Stomach (tissue), 8 donors: ENCODE measurements at regions not wholly inside any gene's neighbourhood (a gene's known extent, or its start where the extent isn't known, plus 50 kb on each side); places are given as distances from the start of the nearest gene placed in this dataset.

Experiments used
- DNase-seq, 2 donors: peaks; one replicate each; pipeline versions ENCODE4 v3.0.0 to v3.0.0-alpha.2; 2013 to 2019
- H3K27ac ChIP-seq, 5 donors: fragments of 200-600 bp in 4 of 5; sonication (generic) in 4 of 5; one replicate each; pipeline ENCODE4 v1.5.1; 2013 to 2019; ENCODE audit warnings: mild to moderate bottlenecking in 1 of 5, moderate library complexity in 1 of 5
- H3K27me3 ChIP-seq, 3 donors: fragments of 200-600 bp; sonication (generic); one replicate each; pipeline ENCODE4 v1.5.1; 2017 to 2019; ENCODE audit warnings: mixed run types in 1 of 3
- H3K36me3 ChIP-seq, 4 donors: fragments of 200-600 bp; sonication (generic); 1 replicate in 3 of 4; 2 replicates in 1 of 4; pipeline ENCODE4 v1.5.1; 2016 to 2019
- H3K4me1 ChIP-seq, 4 donors: fragments of 200-600 bp; sonication (generic); one replicate each; pipeline ENCODE4 v1.5.1; 2016 to 2019
- H3K4me3 ChIP-seq, 4 donors: fragments of 200-600 bp; sonication (generic) in 3 of 4; one replicate each; pipeline ENCODE4 v1.5.1; 2016 to 2019; ENCODE audit warnings: mild to moderate bottlenecking in 1 of 4
- H3K9me3 ChIP-seq, 4 donors: fragments of 200-600 bp; sonication (generic); one replicate each; pipeline ENCODE4 v1.5.1; 2016 to 2019
- EP300 ChIP-seq: sonication (generic); formaldehyde crosslinking; IDR thresholded peaks from one replicate; pipeline ENCODE4 v1.6.1; 2017; ENCODE audit warnings: antibody characterized with exemption
- POLR2A ChIP-seq, 4 donors: fragments of 450-650 bp; IDR thresholded peaks; one replicate each; pipeline ENCODE4 v1.6.1; 2016; ENCODE audit warnings: antibody characterized with exemption in 4 of 4, control low read depth in 2 of 4, mild to moderate bottlenecking in 1 of 4, moderate library complexity in 1 of 4
- POLR2AphosphoS5 ChIP-seq, 3 donors: sonication (generic); formaldehyde crosslinking; IDR thresholded peaks; one replicate each; pipeline ENCODE4 v1.6.1; 2016; ENCODE audit warnings: antibody characterized with exemption in 3 of 3
- WGBS, 5 donors: extraction: QIAGEN DNeasy Blood & Tissue Kit in 3 of 5; methylation state at CpG; one replicate each; pipeline versions ENCODE4 v1.1.5 to v1.1.7; 2013 to 2018; 5-methylcytosine and 5-hydroxymethylcytosine counted together
- intact Hi-C: fragments of 100-400 bp; cut with DNase I; formaldehyde crosslinking; loops from one replicate; pipeline ENCODE4 v1.15.1; 2023; ENCODE audit warnings: low total_unique reads
- TF ChIP-seq, protein P1 (sequence below), 7 experiments: fragments of 450-650 bp in 4 of 7; fragments of 200-600 bp in 3 of 7; sonication (generic) in 3 of 7; IDR thresholded peaks; one replicate each; pipeline ENCODE4 v1.5.1; 2016 to 2019; ENCODE audit warnings: antibody characterized with exemption in 7 of 7, control low read depth in 2 of 7, mild to moderate bottlenecking in 1 of 7
- donor health status: healthy with polysubstance abuse.
- donor health status: Bipolar disorder and iron deficiency.
- donor health status: healthy.

DNA sequence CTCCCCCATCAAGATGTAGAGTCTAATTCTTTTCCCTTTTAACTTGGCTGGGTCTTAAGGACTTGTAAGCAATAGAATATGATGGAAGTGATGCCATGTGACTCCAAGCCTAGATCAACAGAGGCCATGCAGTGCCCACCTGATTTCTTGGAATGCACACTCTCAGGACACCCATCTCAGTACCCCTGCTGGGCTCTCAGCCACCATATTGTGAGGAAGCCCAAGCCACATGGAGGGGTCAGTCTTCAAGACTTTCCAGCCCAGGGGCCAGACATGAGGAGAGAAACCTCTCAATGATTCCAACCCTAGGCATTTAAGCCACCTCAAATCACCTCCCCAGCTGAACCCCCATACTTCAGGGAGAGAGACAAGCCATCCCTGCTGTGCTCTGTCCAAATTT, 62.2 kb upstream of the CARD11 start:
- Histone ChIP-seq H3K36me3 (no peaks in the 10 kb centered on the region), H3K27ac (no peak overlapping the region), H3K4me3 (no peak overlapping the region), H3K4me1 (no peaks in the 10 kb centered on the region), H3K9me3 (peaks cover 0 to 12% (median 6%) of the 10 kb centered on the region in 4 donors), H3K27me3 (peaks cover 0 to 5% (median 0%) of the 10 kb centered on the region in 3 donors)
- no peak for DNase-seq
- TF ChIP-seq POLR2A (IDR thresholded peaks at IDR 0.05): no peak
- TF ChIP-seq EP300: no peak
- intact Hi-C loops: no loop called here

DNA sequence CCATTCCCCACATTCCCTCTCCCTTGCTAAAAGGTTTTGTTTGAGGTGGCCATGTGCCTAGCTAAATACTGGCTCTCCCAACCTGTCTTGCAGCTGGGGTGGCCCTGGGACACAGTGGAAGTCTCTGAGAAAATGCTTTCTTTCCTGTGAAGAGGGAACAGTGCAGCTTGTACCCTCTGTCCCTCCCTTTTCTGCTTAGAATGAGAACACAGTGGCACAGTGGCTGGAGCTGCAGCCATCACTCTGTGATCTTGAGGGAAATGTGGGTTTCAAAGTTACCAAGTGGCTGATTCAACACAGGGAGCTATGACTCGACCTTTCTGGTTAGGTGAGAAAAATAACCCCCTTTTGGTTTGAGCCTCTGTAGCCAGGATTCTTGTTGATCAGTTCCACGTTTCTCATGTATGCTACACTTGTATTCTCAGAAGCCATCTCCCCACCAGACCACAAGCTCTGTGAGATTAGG, 62.7 kb upstream of the CARD11 start:
- DNase-seq: peak in 1 of 2 donors; percentile 46
- intact Hi-C loops: no loop called here
- H3K9me3 ChIP-seq: peaks cover 0 to 12% (median 6%) of the 10 kb centered on the region in 4 donors

DNA sequence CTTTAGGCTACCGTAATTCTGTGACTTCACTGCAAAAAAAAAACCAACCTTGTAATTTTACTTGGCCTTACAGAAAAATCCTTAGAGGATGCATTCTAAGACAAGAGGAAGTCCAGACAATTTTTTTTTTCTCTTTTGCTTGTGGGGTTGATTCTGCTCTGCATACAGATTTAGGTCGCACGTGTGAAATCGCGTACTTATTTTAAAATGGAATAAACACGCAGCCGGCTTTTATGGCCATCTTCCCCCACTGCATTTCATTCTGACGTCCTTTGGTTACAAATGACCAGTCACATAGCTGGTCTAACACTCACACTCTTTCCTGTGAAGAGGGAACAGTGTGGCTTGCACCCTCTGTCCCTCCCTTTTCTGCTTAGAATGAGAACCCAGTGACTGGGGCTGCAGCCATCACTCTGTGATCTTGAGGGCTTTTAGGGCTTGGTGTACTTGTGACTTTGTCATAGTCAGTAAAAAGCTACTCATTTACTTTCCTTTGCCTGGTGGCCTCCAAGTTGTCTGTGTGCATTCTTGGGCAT, 63.6 kb upstream of the CARD11 start:
- intact Hi-C loops: no loop called here
- Histone ChIP-seq H3K9me3 (peaks cover 0 to 12% (median 6%) of the 10 kb centered on the region in 4 donors), H3K27me3 (peaks cover 0 to 5% (median 0%) of the 10 kb centered on the region in 3 donors), H3K27ac (no peak overlapping the region), H3K36me3 (no peaks in the 10 kb centered on the region), H3K4me1 (no peaks in the 10 kb centered on the region), H3K4me3 (no peak overlapping the region)
- TF ChIP-seq, protein P1, sequence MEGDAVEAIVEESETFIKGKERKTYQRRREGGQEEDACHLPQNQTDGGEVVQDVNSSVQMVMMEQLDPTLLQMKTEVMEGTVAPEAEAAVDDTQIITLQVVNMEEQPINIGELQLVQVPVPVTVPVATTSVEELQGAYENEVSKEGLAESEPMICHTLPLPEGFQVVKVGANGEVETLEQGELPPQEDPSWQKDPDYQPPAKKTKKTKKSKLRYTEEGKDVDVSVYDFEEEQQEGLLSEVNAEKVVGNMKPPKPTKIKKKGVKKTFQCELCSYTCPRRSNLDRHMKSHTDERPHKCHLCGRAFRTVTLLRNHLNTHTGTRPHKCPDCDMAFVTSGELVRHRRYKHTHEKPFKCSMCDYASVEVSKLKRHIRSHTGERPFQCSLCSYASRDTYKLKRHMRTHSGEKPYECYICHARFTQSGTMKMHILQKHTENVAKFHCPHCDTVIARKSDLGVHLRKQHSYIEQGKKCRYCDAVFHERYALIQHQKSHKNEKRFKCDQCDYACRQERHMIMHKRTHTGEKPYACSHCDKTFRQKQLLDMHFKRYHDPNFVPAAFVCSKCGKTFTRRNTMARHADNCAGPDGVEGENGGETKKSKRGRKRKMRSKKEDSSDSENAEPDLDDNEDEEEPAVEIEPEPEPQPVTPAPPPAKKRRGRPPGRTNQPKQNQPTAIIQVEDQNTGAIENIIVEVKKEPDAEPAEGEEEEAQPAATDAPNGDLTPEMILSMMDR (IDR thresholded peaks at IDR 0.05): no peak
- TF ChIP-seq POLR2AphosphoS5 (IDR thresholded peaks at IDR 0.05) (no peak), EP300 (no peak), POLR2A (IDR thresholded peaks at IDR 0.05) (no peak)
- WGBS, 5 donors: 63 to 83% (median 69%) methylated on average over 8 of the region's 8 CpGs
- no peak for DNase-seq

More for the DNA sequence above, 62.7 kb upstream of the CARD11 start:
- H3K4me3 ChIP-seq: no peak overlapping the region
- 24 to 75% (median 35%) methylated on average over 2 of the region's 2 CpGs for WGBS, 5 donors
- no peak overlapping the region for H3K27ac ChIP-seq
- H3K4me1 ChIP-seq: no peaks in the 10 kb centered on the region
- TF ChIP-seq POLR2AphosphoS5 (IDR thresholded peaks at IDR 0.05): no peak
- TF ChIP-seq EP300: no peak
- TF ChIP-seq POLR2A (IDR thresholded peaks at IDR 0.05): no peak
- TF ChIP-seq, protein P1 (IDR thresholded peaks at IDR 0.05): no peak
- no peaks in the 10 kb centered on the region for H3K36me3 ChIP-seq
- peaks cover 0 to 5% (median 0%) of the 10 kb centered on the region in 3 donors for H3K27me3 ChIP-seq

GRCh38 chr7:3107889-3108570, 64.4 kb upstream of the CARD11 start:
- WGBS, 5 donors: 81 to 90% (median 84%) methylated on average over 8 of the region's 8 CpGs
- H3K27ac ChIP-seq: no peak overlapping the region
- peaks cover 0 to 12% (median 6%) of the 10 kb centered on the region in 4 donors for H3K9me3 ChIP-seq
- H3K4me1 ChIP-seq: no peaks in the 10 kb centered on the region
- no peak overlapping the region for H3K4me3 ChIP-seq
- TF ChIP-seq POLR2AphosphoS5 (IDR thresholded peaks at IDR 0.05): no peak
- TF ChIP-seq POLR2A (IDR thresholded peaks at IDR 0.05): no peak
- TF ChIP-seq, protein P1 (IDR thresholded peaks at IDR 0.05): no peak
- no peak for TF ChIP-seq EP300
- H3K27me3 ChIP-seq: peaks cover 0 to 12% (median 0%) of the 10 kb centered on the region in 3 donors
- DNase-seq: no peak
- H3K36me3 ChIP-seq: no peaks in the 10 kb centered on the region
- intact Hi-C loops: no loop called here
